H1 (cell line): ENCODE measurements at regions not wholly inside any gene's neighbourhood (a gene's known extent, or its start where the extent isn't known, plus 50 kb on each side); places are given as distances from the start of the nearest gene placed in this dataset.

Source experiments
- CTCF ChIA-PET: fragments of 300-600 bp; sonication (Branson Sonifier 250); formaldehyde crosslinking; loops from one replicate; lab custom pipeline; 2021; ENCODE audit not compliant: partially characterized antibody; lab: Charles Lee
- POLR2A ChIA-PET: fragments of 300-600 bp; sonication (Branson Sonifier 250); formaldehyde crosslinking; loops from one replicate; lab custom pipeline; 2021; ENCODE audit warnings: inconsistent platforms; ENCODE audit not compliant: partially characterized antibody; lab: Charles Lee
- DNase-seq, 2 experiments: peaks; one replicate each; pipeline versions ENCODE4 v3.0.0 to v3.0.0-alpha.2; 2010 to 2022; ENCODE audit warnings: low spot score in 2 of 2, low read depth in 1 of 2, mixed read lengths in 1 of 2
- FAIRE-seq: peaks from 2 replicates; lab custom pipeline; 2011; peaks lifted over from hg19 to GRCh38; lab: Jason Lieb, UNC
- H2AFZ ChIP-seq: 2 replicates; pipeline ENCODE4 v1.8.1; 2012; ENCODE audit warnings: low read length, inconsistent platforms
- H2AK5ac ChIP-seq: 2 replicates; pipeline ENCODE4 v1.6.1; 2013; ENCODE audit warnings: low read depth, low read length
- H2BK120ac ChIP-seq: replicated peaks from 2 replicates; pipeline ENCODE3; 2013; ENCODE audit warnings: low read depth, low read length, inconsistent platforms
- H2BK12ac ChIP-seq: 2 replicates; pipeline ENCODE4 v1.6.1; 2013; ENCODE audit warnings: low read depth, low read length
- H2BK15ac ChIP-seq: 2 replicates; pipeline ENCODE4 v1.6.1; 2013; ENCODE audit warnings: low read length
- H2BK20ac ChIP-seq: 2 replicates; pipeline ENCODE4 v1.6.1; 2013; ENCODE audit warnings: low read length
- H2BK5ac ChIP-seq: 2 replicates; pipeline ENCODE4 v1.6.1; 2013; ENCODE audit warnings: low read depth, low read length
- H3K14ac ChIP-seq: 2 replicates; pipeline ENCODE4 v1.6.1; 2013; ENCODE audit warnings: inconsistent platforms; ENCODE audit not compliant: insufficient read length
- H3K18ac ChIP-seq: 2 replicates; pipeline ENCODE4 v1.6.1; 2013; ENCODE audit warnings: low read length; ENCODE audit errors: extremely low read depth
- H3K23ac ChIP-seq: 2 replicates; pipeline ENCODE4 v1.6.1; 2013; ENCODE audit warnings: inconsistent platforms; ENCODE audit not compliant: insufficient read length
- H3K23me2 ChIP-seq: 2 replicates; pipeline ENCODE4 v1.6.1; 2013; ENCODE audit warnings: low read depth, low read length
- H3K27ac ChIP-seq: 2 replicates; pipeline ENCODE4 v1.6.1; 2011; ENCODE audit warnings: low read depth, low read length, inconsistent platforms
- H3K27me3 ChIP-seq, 4 experiments: replicated peaks in 1 of 4; 1 replicate in 1 of 4; 2 replicates in 3 of 4; pipeline versions ENCODE4 v1.6.1 to v1.8.1; 2011 to 2013; ENCODE audit warnings: low read length in 3 of 4, mild to moderate bottlenecking in 3 of 4, inconsistent platforms in 2 of 4, mixed read lengths in 2 of 4, moderate library complexity in 1 of 4; ENCODE audit not compliant: control insufficient read depth in 3 of 4, insufficient read depth in 3 of 4; ENCODE audit errors: extremely low read depth in 1 of 4
- H3K36me3 ChIP-seq, 4 experiments: 2 replicates each; pipeline versions ENCODE4 v1.6.1 to v1.8.1; 2011 to 2013; ENCODE audit warnings: mild to moderate bottlenecking in 4 of 4, low read length in 3 of 4, moderate library complexity in 2 of 4, control low read depth in 1 of 4, inconsistent platforms in 1 of 4; ENCODE audit not compliant: insufficient read depth in 4 of 4, control insufficient read depth in 2 of 4
- H3K4ac ChIP-seq: replicated peaks from 2 replicates; pipeline ENCODE3; 2013; ENCODE audit warnings: low read length, low read depth, mixed read lengths, inconsistent platforms; ENCODE audit not compliant: insufficient read length
- H3K4me1 ChIP-seq, 4 experiments: replicated peaks in 1 of 4; 1 replicate in 1 of 4; 2 replicates in 3 of 4; pipeline versions ENCODE4 v1.6.1 to v1.8.1; 2011 to 2013; ENCODE audit warnings: low read length in 3 of 4, inconsistent platforms in 2 of 4, mixed read lengths in 1 of 4; ENCODE audit not compliant: insufficient read depth in 4 of 4, control insufficient read depth in 3 of 4
- H3K4me2 ChIP-seq, 2 experiments: 2 replicates each; pipeline versions ENCODE4 v1.6.1 to v1.8.1; 2011 to 2013; ENCODE audit warnings: low read depth in 2 of 2, low read length in 2 of 2, control low read depth in 1 of 2, inconsistent platforms in 1 of 2, mild to moderate bottlenecking in 1 of 2; ENCODE audit not compliant: insufficient read depth in 1 of 2
- H3K4me3 ChIP-seq, 4 experiments: fragments of 200-600, 300-600 bp in 1 of 4; sonication (generic), shearing (Covaris generic), sonication (Bioruptor Twin) in 1 of 4; 2 replicates each; pipeline versions ENCODE4 v1.5.1 to v1.8.1; 2011 to 2016; ENCODE audit warnings: low read length in 4 of 4, low read depth in 3 of 4, control low read depth in 2 of 4, inconsistent platforms in 2 of 4, mild to moderate bottlenecking in 2 of 4, mixed read lengths in 1 of 4, moderate library complexity in 1 of 4; ENCODE audit not compliant: insufficient read depth in 2 of 4; ENCODE audit errors: extremely low read depth in 1 of 4
- H3K56ac ChIP-seq: replicated peaks from 2 replicates; pipeline ENCODE3; 2013; ENCODE audit warnings: low read depth, mild to moderate bottlenecking, mixed read lengths, low read length, inconsistent platforms; ENCODE audit not compliant: insufficient read length
- H3K79me1 ChIP-seq: 2 replicates; pipeline ENCODE4 v1.6.1; 2013; ENCODE audit warnings: low read depth, low read length, control low read depth
- H3K79me2 ChIP-seq, 2 experiments: 2 replicates each; pipeline versions ENCODE4 v1.6.1 to v1.8.1; 2012 to 2013; ENCODE audit warnings: low read length in 2 of 2, mild to moderate bottlenecking in 2 of 2, inconsistent platforms in 1 of 2; ENCODE audit not compliant: insufficient read depth in 2 of 2, control insufficient read depth in 1 of 2
- H3K9ac ChIP-seq, 4 experiments: replicated peaks in 1 of 4; 1 replicate in 1 of 4; 2 replicates in 3 of 4; pipeline versions ENCODE4 v1.6.1 to v1.8.1; 2011 to 2013; ENCODE audit warnings: low read depth in 3 of 4, low read length in 3 of 4, control low read depth in 2 of 4, mild to moderate bottlenecking in 2 of 4, moderate library complexity in 2 of 4, inconsistent platforms in 1 of 4; ENCODE audit errors: extremely low read depth in 1 of 4
- H3K9me3 ChIP-seq, 2 experiments: 2 replicates each; pipeline versions ENCODE4 v1.6.1 to v1.8.1; 2012 to 2013; ENCODE audit warnings: mild to moderate bottlenecking in 2 of 2, moderate library complexity in 2 of 2, control low read depth in 1 of 2, inconsistent platforms in 1 of 2, low read depth in 1 of 2, low read length in 1 of 2, mixed read lengths in 1 of 2; ENCODE audit not compliant: insufficient read depth in 2 of 2
- H4K20me1 ChIP-seq, 2 experiments: replicated peaks in 1 of 2; 2 replicates each; pipeline versions ENCODE3 to v1.8.1; 2011 to 2013; ENCODE audit warnings: inconsistent platforms in 2 of 2, low read length in 2 of 2, mild to moderate bottlenecking in 1 of 2; ENCODE audit not compliant: insufficient read depth in 2 of 2, control insufficient read depth in 1 of 2
- H4K5ac ChIP-seq: 2 replicates; pipeline ENCODE4 v1.6.1; 2013; ENCODE audit warnings: low read length, low read depth, mixed read lengths, inconsistent platforms; ENCODE audit not compliant: insufficient read length
- H4K8ac ChIP-seq: 2 replicates; pipeline ENCODE4 v1.8.0; 2013; ENCODE audit warnings: mild to moderate bottlenecking, moderate library complexity, low read length, inconsistent platforms; ENCODE audit not compliant: insufficient read depth; ENCODE audit errors: extremely low read depth
- H4K91ac ChIP-seq: replicated peaks from 2 replicates; pipeline ENCODE3; 2013; ENCODE audit warnings: low read length, mixed read lengths, inconsistent platforms; ENCODE audit not compliant: insufficient read length
- BACH1 ChIP-seq: IDR thresholded peaks from 2 replicates; pipeline ENCODE4 v1.6.1; 2012; ENCODE audit warnings: low read length, improper control_type of control experiment
- KDM5A ChIP-seq: fragments of 200-600 bp; IDR thresholded peaks from 2 replicates; pipeline ENCODE4 v1.7.1; 2012; ENCODE audit warnings: mild to moderate bottlenecking, low read length, inconsistent platforms, mixed read lengths
- RNF2 ChIP-seq: fragments of 200-900, 300-1000 bp; sonication (generic); IDR thresholded peaks from 2 replicates; pipeline ENCODE4 v1.7.1; 2016; ENCODE audit warnings: borderline replicate concordance, low read depth, mild to moderate bottlenecking, antibody characterized with exemption, low read length; ENCODE audit not compliant: poor library complexity, severe bottlenecking; ENCODE audit errors: missing control alignments
- WGBS, 2 experiments: shearing (Covaris generic) in 1 of 2; methylation state at CpG; one replicate each; pipeline versions ENCODE4 v1.1.6 to v1.1.7; 2013 to 2015; ENCODE audit warnings: low lambda C conversion rate in 2 of 2, mixed read lengths in 2 of 2, inconsistent platforms in 1 of 2, low coverage in 1 of 2, missing lambda C conversion rate in 1 of 2; ENCODE audit not compliant: insufficient replicate concordance in 2 of 2, insufficient coverage in 1 of 2, insufficient read length in 1 of 2; ENCODE audit errors: extremely low coverage in 1 of 2, missing lambda C conversion rate in 1 of 2; 5-methylcytosine and 5-hydroxymethylcytosine counted together

GRCh38 chr2:161076936-161077335 is 83.3 kb upstream of the TANK start:
- WGBS, 2 experiments = 93% methylated on average over 9 of the region's 9 CpGs; no CpG with 5 or more reads in 1 of the 2 experiments
- H3K79me1 ChIP-seq = no peaks in the 10 kb centered on the region
- no peaks in the 10 kb centered on the region for H3K9me3 ChIP-seq
- no peak overlapping the region for H3K18ac ChIP-seq
- POLR2A ChIA-PET = no interaction called here
- no peak overlapping the region for H2BK120ac ChIP-seq
- H4K91ac ChIP-seq = no peak overlapping the region
- DNase-seq (no peak), FAIRE-seq (no peak)
- H3K79me2 ChIP-seq = no peaks in the 10 kb centered on the region
- H2BK5ac ChIP-seq = no peak overlapping the region
- H3K9ac ChIP-seq = no peak overlapping the region
- H3K14ac ChIP-seq = no peak overlapping the region
- TF ChIP-seq KDM5A = no peak
- no peak for TF ChIP-seq BACH1
- TF ChIP-seq RNF2 = no peak
- TF ChIP-seq, all 59 proteins: peak for 0
- Histone ChIP-seq H2AFZ (no peak overlapping the region), H4K8ac (no peak overlapping the region), H4K5ac (no peak overlapping the region), H3K4ac (no peak overlapping the region), H4K20me1 (no peaks in the 10 kb centered on the region), H2BK12ac (no peak overlapping the region), H2AK5ac (no peak overlapping the region), H2BK15ac (no peak overlapping the region), H3K27me3 (no peaks in the 10 kb centered on the region), H3K4me1 (no peaks in the 10 kb centered on the region; a peak in 2 of 7 replicates), H3K4me3 (no peak overlapping the region), H2BK20ac (no peak overlapping the region), H3K27ac (no peak overlapping the region), H3K56ac (no peak overlapping the region), H3K23ac (no peak overlapping the region), H3K4me2 (no peak overlapping the region), H3K23me2 (no peaks in the 10 kb centered on the region), H3K36me3 (no peaks in the 10 kb centered on the region)
- CTCF ChIA-PET = interaction anchor here (1.1 to 4.3 kb wide), 4 partner anchors 11 to 146 kb away, joined by 3 to 20 read pairs (median 3); no protein-coding TSS in a partner anchor
